HUES64 (cell line): ENCODE measurements at regions not wholly inside any gene's neighbourhood (a gene's known extent, or its start where the extent isn't known, plus 50 kb on each side); places are given as distances from the start of the nearest gene placed in this dataset.
"Not testable (repeated sequence)": the region's sequence is repeated elsewhere in the genome, so short reads cannot be mapped to it uniquely, and the experiment has no call there.

Source experiments
- H3K27ac ChIP-seq: 2 replicates; pipeline ENCODE4 v1.7.0; 2013; ENCODE audit warnings: low read depth, low read length, inconsistent platforms
- H3K27me3 ChIP-seq: 2 replicates; pipeline ENCODE4 v1.6.1; 2013; ENCODE audit warnings: mild to moderate bottlenecking, low read length; ENCODE audit not compliant: insufficient read depth
- H3K36me3 ChIP-seq: 2 replicates; pipeline ENCODE4 v1.6.1; 2013; ENCODE audit warnings: mild to moderate bottlenecking, low read length; ENCODE audit not compliant: insufficient read depth
- H3K4me1 ChIP-seq: 2 replicates; pipeline ENCODE4 v1.6.1; 2013; ENCODE audit warnings: mild to moderate bottlenecking, low read length, moderate library complexity; ENCODE audit not compliant: insufficient read depth
- H3K4me3 ChIP-seq: 2 replicates; pipeline ENCODE4 v1.5.1; 2013; ENCODE audit warnings: mild to moderate bottlenecking, low read length, moderate library complexity
- H3K9ac ChIP-seq: 2 replicates; pipeline ENCODE4 v1.6.1; 2013; ENCODE audit warnings: mild to moderate bottlenecking, low read depth, low read length
- H3K9me3 ChIP-seq: 2 replicates; pipeline ENCODE4 v1.6.1; 2013; ENCODE audit warnings: low read depth, low read length; ENCODE audit not compliant: insufficient read depth
- WGBS: fragments of 150-250, 120-280 bp; methylation state at CpG from one replicate; pipeline ENCODE4 v1.1.7; 2013; ENCODE audit warnings: missing lambda C conversion rate; 5-methylcytosine and 5-hydroxymethylcytosine counted together

DNA sequence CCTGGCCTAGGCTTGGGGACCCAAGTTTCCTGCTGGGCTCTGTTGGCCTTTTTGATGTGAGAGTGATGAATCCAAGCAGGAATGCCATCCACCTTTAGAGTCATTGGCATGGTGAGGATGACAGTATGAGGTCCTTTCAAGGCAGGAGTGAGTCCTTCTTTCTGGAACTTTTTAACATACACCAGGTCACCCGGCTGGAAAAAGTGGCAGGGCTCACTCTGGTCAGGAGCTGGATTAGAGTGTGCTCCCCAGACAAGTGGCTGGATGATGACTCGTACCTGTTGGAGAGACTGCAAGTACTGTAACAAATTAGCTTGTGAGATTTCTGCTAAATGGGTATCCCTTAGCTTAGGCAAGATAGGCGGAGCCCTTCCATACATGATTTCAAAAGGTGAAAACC, 75.2 kb downstream of the PRR15 start:
- not testable (repeated sequence) for H3K36me3 ChIP-seq, H3K9me3 ChIP-seq, H3K4me1 ChIP-seq, H3K27me3 ChIP-seq, H3K27ac ChIP-seq, H3K4me3 ChIP-seq, H3K9ac ChIP-seq
- 93% methylated on average over 3 of the region's 3 CpGs for WGBS

DNA sequence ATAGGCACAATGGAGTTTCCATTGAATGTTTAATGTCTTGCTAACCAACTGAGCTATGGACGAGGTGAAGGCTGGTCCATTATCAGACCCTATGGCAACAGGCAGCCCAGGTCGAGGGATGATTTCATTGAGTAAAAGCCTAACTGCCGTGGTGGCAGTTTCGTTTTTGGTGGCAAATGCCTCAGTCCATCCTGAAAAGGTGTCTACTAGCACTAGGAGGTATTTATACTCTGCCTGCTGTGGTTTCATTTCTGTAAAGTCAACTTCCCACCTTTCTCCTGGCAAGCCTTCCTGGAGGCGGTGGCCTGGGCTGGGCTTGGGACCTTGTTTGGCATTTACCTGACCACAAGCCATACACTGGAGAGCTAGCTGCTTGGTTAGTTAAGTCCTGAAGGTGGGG, 75.8 kb downstream of the PRR15 start:
- WGBS = 91% methylated on average over 5 of the region's 5 CpGs
- Histone ChIP-seq H3K36me3 (no peaks in the 10 kb centered on the region), H3K27ac (no peak overlapping the region), H3K9ac (no peak overlapping the region), H3K4me3 (no peak overlapping the region), H3K27me3 (no peaks in the 10 kb centered on the region), H3K4me1 (peaks cover 9% of the 10 kb centered on the region; the same call in 1 of the 2 replicates), H3K9me3 (no peaks in the 10 kb centered on the region)

GRCh38 chr7:29639886-29640595, 76.4 kb downstream of the PRR15 start:
- H3K27ac ChIP-seq = no peak overlapping the region
- no peak overlapping the region for H3K9ac ChIP-seq
- 50% methylated on average over 12 of the region's 12 CpGs for WGBS
- H3K9me3 ChIP-seq = no peaks in the 10 kb centered on the region
- no peak overlapping the region for H3K4me3 ChIP-seq
- H3K36me3 ChIP-seq = no peaks in the 10 kb centered on the region
- H3K4me1 ChIP-seq = peaks cover 9% of the 10 kb centered on the region; the same call in 1 of the 2 replicates
- no peaks in the 10 kb centered on the region for H3K27me3 ChIP-seq

DNA sequence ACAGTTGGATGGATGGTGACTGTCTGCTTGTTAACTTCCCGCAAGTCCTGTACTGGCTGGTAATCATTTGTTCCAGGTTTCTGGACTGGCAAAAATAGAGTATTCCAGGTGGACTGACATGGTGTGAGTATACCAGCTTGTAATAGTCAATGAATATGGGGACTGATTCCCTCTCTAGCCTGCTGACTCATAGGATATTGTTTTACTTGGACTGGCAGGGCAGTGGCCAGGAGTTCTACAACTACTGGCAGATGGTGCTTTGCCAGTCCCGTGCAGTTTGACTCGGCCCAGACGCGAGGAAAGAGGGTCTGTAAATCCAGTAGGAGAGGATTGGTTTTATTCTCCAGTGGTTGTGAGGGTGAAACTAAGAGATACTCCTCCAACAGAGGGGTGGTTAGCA, 78.0 kb downstream of the PRR15 start:
- 95% methylated on average over 5 of the region's 5 CpGs for WGBS
- no peak overlapping the region for H3K4me3 ChIP-seq
- H3K9me3 ChIP-seq = no peaks in the 10 kb centered on the region
- H3K4me1 ChIP-seq = peaks cover 9% of the 10 kb centered on the region; the same call in 1 of the 2 replicates
- H3K27ac ChIP-seq = no peak overlapping the region
- H3K9ac ChIP-seq = no peak overlapping the region
- no peaks in the 10 kb centered on the region for H3K27me3 ChIP-seq
- H3K36me3 ChIP-seq = no peaks in the 10 kb centered on the region

DNA sequence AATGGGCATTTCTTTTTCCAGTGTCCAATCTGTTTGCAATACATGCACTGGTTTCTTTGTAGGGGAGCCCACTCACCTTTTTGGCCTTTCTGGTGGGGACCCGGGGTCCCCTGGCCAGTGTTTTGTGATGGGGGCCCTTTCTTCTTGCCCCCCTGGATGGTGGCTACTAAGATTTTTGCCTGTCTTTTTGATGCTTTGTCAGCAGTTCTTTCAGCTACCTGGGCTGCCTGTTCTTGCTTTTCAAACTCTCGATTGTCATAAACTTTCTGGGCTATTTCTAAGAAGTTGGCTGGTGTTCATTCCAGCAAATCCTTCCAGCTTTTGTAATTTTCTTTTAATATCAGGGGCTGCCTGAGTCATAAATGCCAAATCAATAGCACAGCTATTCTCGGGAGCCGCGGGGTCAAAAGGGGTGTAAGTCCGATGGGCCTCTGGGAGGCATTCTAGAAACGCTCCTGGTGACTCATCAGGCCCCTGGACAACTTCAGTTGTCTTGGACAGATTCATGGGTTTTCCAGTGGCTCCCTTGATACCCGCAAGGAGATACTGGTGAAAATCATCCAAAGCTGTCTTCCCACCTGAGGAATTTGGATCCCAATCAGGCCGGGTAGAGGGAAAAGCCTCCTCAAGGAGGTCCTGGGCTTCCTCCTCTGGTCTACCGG, 79.0 kb downstream of the PRR15 start:
- Histone ChIP-seq H3K4me1 (peaks cover 9% of the 10 kb centered on the region; the same call in 1 of the 2 replicates), H3K9ac (no peak overlapping the region), H3K36me3 (no peaks in the 10 kb centered on the region), H3K27me3 (no peaks in the 10 kb centered on the region), H3K9me3 (no peaks in the 10 kb centered on the region), H3K27ac (no peak overlapping the region), H3K4me3 (no peak overlapping the region)
- 92% methylated on average over 10 of the region's 10 CpGs for WGBS

GRCh38 chr7:29646116-29646515, 82.5 kb downstream of the PRR15 start:
- not testable (repeated sequence) for H3K9me3 ChIP-seq, H3K4me1 ChIP-seq, H3K9ac ChIP-seq, H3K36me3 ChIP-seq, H3K27me3 ChIP-seq, H3K27ac ChIP-seq, H3K4me3 ChIP-seq
- WGBS = 85% methylated on average over 2 of the region's 2 CpGs

DNA sequence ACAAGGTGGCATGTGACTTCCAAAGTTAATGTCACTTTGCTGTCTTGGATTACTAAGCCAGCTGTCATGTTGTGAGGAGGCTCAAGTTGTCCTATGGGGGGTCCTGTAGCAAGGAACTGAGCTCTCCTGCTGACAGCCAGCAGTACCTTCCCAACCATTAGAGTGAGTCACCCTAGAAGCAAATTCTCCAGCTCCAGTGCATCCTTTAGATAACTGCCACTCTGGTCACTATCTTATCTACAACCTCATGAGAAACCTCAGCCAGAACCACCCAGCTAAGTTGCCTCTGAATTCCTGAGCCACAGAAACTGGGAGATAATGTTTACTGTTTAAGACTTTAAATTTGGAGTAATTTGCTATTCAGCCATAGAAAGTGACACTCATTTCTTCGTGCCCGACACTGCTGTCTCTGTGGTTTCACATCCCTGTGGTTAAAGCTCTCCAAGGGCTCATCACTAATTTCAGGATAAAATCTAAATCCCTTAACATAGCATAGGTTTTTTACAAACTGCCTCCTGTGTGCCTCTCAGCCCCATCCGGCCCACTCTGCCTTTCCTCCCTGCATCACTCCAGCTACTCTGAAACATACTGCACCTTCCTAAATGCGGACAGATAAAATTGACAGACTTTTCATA, 83.5 kb downstream of the PRR15 start:
- Histone ChIP-seq H3K4me1 (no peaks in the 10 kb centered on the region), H3K27me3 (no peaks in the 10 kb centered on the region), H3K9ac (no peak overlapping the region), H3K36me3 (no peaks in the 10 kb centered on the region), H3K9me3 (no peaks in the 10 kb centered on the region), H3K4me3 (no peak overlapping the region), H3K27ac (no peak overlapping the region)
- WGBS = 91% methylated on average over 4 of the region's 4 CpGs

DNA sequence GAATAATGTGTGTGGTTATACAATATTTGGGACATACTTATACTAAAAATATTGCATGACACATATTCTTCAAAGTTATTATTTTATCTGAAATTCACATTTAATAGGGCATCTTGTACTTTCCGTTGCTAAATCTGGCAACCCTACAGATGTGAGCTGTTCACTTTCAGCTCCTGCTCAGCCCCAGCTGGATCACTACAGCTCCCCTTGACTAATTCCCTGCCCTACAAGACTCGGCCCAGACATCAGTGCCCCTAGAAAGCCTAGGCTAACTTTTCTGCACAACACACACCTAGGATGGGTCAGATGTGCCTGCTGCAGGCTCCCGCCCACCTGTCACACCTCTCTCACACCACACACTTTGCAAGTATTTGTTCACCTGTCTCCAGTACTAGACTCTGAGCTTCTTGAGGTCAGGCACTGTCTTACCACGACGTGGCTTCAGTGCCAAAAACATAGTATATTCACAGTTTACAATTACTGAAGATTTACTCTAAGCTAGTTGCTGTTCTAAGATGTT, 84.1 kb downstream of the PRR15 start:
- not testable (repeated sequence) for H3K27ac ChIP-seq, H3K9ac ChIP-seq, H3K27me3 ChIP-seq, H3K9me3 ChIP-seq, H3K4me3 ChIP-seq, H3K36me3 ChIP-seq, H3K4me1 ChIP-seq
- 87% methylated on average over 5 of the region's 5 CpGs for WGBS

GRCh38 chr7:29649028-29649716, 85.5 kb downstream of the PRR15 start:
- no peaks in the 10 kb centered on the region for H3K27me3 ChIP-seq
- no peaks in the 10 kb centered on the region for H3K36me3 ChIP-seq
- no peak overlapping the region for H3K27ac ChIP-seq
- H3K4me3 ChIP-seq = no peak overlapping the region
- H3K4me1 ChIP-seq = peaks cover 2% of the 10 kb centered on the region
- no peaks in the 10 kb centered on the region for H3K9me3 ChIP-seq
- no peak overlapping the region for H3K9ac ChIP-seq
- 94% methylated on average over 33 of the region's 33 CpGs for WGBS

DNA sequence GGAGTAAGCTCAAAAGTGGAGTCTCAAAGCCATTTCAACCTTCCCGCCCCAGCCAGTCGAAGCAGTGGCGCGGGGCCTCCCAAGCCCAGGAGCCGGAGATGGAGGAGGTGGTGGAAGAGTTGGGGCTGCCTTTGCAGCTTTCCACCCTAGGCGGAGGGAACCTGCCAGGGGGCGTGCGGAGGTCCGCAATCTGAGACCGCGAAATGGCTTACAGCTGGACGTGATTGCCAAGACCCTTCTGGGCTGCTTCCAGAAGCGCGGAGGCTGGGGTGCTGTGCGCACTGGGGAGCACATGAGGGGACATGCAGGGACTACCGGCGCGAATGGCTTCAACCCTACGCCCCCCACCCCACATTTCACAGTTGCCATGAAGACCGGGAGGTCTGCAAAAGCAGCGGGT, 86.2 kb downstream of the PRR15 start:
- H3K27ac ChIP-seq = no peak overlapping the region
- H3K9ac ChIP-seq = no peak overlapping the region
- 96% methylated on average over 21 of the region's 21 CpGs for WGBS
- no peaks in the 10 kb centered on the region for H3K27me3 ChIP-seq
- H3K4me1 ChIP-seq = peaks cover 5% of the 10 kb centered on the region
- H3K36me3 ChIP-seq = no peaks in the 10 kb centered on the region
- no peaks in the 10 kb centered on the region for H3K9me3 ChIP-seq
- no peak overlapping the region for H3K4me3 ChIP-seq

DNA sequence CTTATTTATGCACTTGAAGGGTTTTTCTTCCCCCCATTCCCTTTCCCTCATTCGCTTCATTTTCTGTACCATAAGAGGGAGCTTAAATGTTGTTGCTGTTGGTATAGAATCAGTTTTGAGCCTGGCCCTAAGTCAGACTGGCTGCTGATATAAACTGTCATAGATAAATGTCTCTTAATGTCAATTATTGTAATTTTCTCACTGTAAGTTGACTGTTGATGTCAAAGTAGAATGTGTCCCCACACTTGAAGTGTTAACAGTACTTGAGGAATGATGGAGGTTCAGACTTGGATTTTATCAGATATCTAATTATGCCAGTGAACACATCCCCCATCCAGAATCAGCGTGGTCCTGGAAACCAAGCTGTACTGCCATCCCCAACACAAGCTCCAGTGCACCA, 87.8 kb downstream of the PRR15 start:
- Histone ChIP-seq H3K4me1 (peaks cover 5% of the 10 kb centered on the region), H3K36me3 (no peaks in the 10 kb centered on the region), H3K27me3 (no peaks in the 10 kb centered on the region), H3K9ac (no peak overlapping the region), H3K27ac (no peak overlapping the region), H3K9me3 (no peaks in the 10 kb centered on the region), H3K4me3 (no peak overlapping the region)
- WGBS = 82% methylated on average over 1 of the region's 2 CpGs
